KMS-11 (cell line): ENCODE measurements at regions not wholly inside any gene's neighbourhood (a gene's known extent, or its start where the extent isn't known, plus 50 kb on each side); places are given as distances from the start of the nearest gene placed in this dataset.

Source experiments
- H2AFZ ChIP-seq: fragments of 200-600 bp; sonication (generic); 2 replicates; pipeline ENCODE4 v1.6.1; 2016; ENCODE audit warnings: antibody characterized with exemption, mixed run types, low read depth
- H3K27ac ChIP-seq: fragments of 200-600 bp; sonication (generic); 2 replicates; pipeline ENCODE4 v1.6.1; 2016; ENCODE audit warnings: mild to moderate bottlenecking, mixed run types
- H3K27me3 ChIP-seq: fragments of 200-600 bp; sonication (generic); 2 replicates; pipeline ENCODE4 v1.6.1; 2017; ENCODE audit warnings: mild to moderate bottlenecking, low read depth, mixed run types, moderate library complexity; ENCODE audit not compliant: insufficient read depth
- H3K36me3 ChIP-seq: fragments of 200-600 bp; sonication (generic); 2 replicates; pipeline ENCODE4 v1.6.1; 2017; ENCODE audit warnings: mild to moderate bottlenecking, mixed run types; ENCODE audit not compliant: insufficient read depth
- H3K4me1 ChIP-seq: fragments of 200-600 bp; sonication (generic); 2 replicates; pipeline ENCODE4 v1.6.1; 2016; ENCODE audit warnings: mild to moderate bottlenecking, low read depth, mixed run types; ENCODE audit not compliant: poor library complexity, severe bottlenecking
- H3K4me2 ChIP-seq: fragments of 200-600 bp; sonication (generic); 2 replicates; pipeline ENCODE4 v1.7.0; 2016; ENCODE audit warnings: mild to moderate bottlenecking, mixed run types
- H3K4me3 ChIP-seq: fragments of 200-600 bp; sonication (generic); IDR thresholded peaks from 2 replicates; pipeline ENCODE4 v1.6.1; 2017; ENCODE audit warnings: low read depth, low read length, mixed read lengths; ENCODE audit not compliant: insufficient read depth
- H3K79me2 ChIP-seq: fragments of 200-600 bp; sonication (generic); 2 replicates; pipeline ENCODE4 v1.6.1; 2016; ENCODE audit warnings: low read depth, mixed run types; ENCODE audit not compliant: insufficient read depth
- H3K9ac ChIP-seq: fragments of 200-600 bp; sonication (generic); 2 replicates; pipeline ENCODE4 v1.6.1; 2016; ENCODE audit warnings: mild to moderate bottlenecking, mixed run types
- H4K20me1 ChIP-seq: fragments of 200-600 bp; sonication (generic); 2 replicates; pipeline ENCODE4 v1.6.1; 2016; ENCODE audit warnings: mild to moderate bottlenecking, mixed run types; ENCODE audit not compliant: insufficient read depth
- CTCF ChIP-seq: fragments of 200-600 bp; sonication (generic); conservative IDR thresholded peaks from 2 replicates; pipeline ENCODE4 v1.6.1; 2017; ENCODE audit warnings: low read depth, mild to moderate bottlenecking, antibody characterized with exemption, low read length, moderate library complexity, mixed read lengths

GRCh38 chr1:81695741-81696140, 105.0 kb upstream of the ADGRL2 start:
- Histone ChIP-seq H3K4me1 (no peaks in the 10 kb centered on the region), H4K20me1 (no peaks in the 10 kb centered on the region), H3K79me2 (no peaks in the 10 kb centered on the region), H3K27ac (no peak overlapping the region), H3K27me3 (no peaks in the 10 kb centered on the region), H3K4me2 (no peak overlapping the region), H2AFZ (no peak overlapping the region), H3K9ac (no peak overlapping the region), H3K36me3 (no peaks in the 10 kb centered on the region), H3K4me3 (no peak overlapping the region)
- TF ChIP-seq CTCF = no peak

- no peaks in the 10 kb centered on the region for H3K79me2 ChIP-seq
- H3K4me3 ChIP-seq = no peak overlapping the region
- no peak overlapping the region for H2AFZ ChIP-seq
- H3K27me3 ChIP-seq = no peaks in the 10 kb centered on the region
- no peak for TF ChIP-seq CTCF
- H3K4me2 ChIP-seq = no peak overlapping the region
- H3K4me1 ChIP-seq = no peaks in the 10 kb centered on the region
- no peaks in the 10 kb centered on the region for H3K36me3 ChIP-seq
- no peaks in the 10 kb centered on the region for H4K20me1 ChIP-seq
- no peak overlapping the region for H3K27ac ChIP-seq
- H3K9ac ChIP-seq = no peak overlapping the region
These were observed 107.4 kb upstream of the ADGRL2 start for GRCh38 chr1:81693316-81693715.

GRCh38 chr1:81690676-81691453, 109.9 kb upstream of the ADGRL2 start:
- Histone ChIP-seq H3K4me2 (no peak overlapping the region), H4K20me1 (no peaks in the 10 kb centered on the region), H2AFZ (no peak overlapping the region), H3K79me2 (no peaks in the 10 kb centered on the region), H3K36me3 (no peaks in the 10 kb centered on the region), H3K27ac (no peak overlapping the region), H3K27me3 (no peaks in the 10 kb centered on the region), H3K9ac (no peak overlapping the region), H3K4me1 (no peaks in the 10 kb centered on the region), H3K4me3 (no peak overlapping the region)
- TF ChIP-seq CTCF = no peak

GRCh38 chr1:81689531-81689941, 111.2 kb upstream of the ADGRL2 start:
- Histone ChIP-seq H3K27me3 (no peaks in the 10 kb centered on the region), H2AFZ (no peak overlapping the region)

More at GRCh38 chr1:81689531-81689941, 111.2 kb upstream of the ADGRL2 start:
- H3K79me2 ChIP-seq = no peaks in the 10 kb centered on the region
- no peaks in the 10 kb centered on the region for H3K36me3 ChIP-seq
- no peaks in the 10 kb centered on the region for H3K4me1 ChIP-seq
- H3K9ac ChIP-seq = no peak overlapping the region
- TF ChIP-seq CTCF = no peak
- H3K4me3 ChIP-seq = no peak overlapping the region
- no peaks in the 10 kb centered on the region for H4K20me1 ChIP-seq
- H3K27ac ChIP-seq = no peak overlapping the region
- no peak overlapping the region for H3K4me2 ChIP-seq
